Activated CD4-positive, alpha-beta T cell treated with anti-CD3 and anti-CD28 coated beads for 24 hours (primary cell): ENCODE measurements at regions not wholly inside any gene's neighbourhood (a gene's known extent, or its start where the extent isn't known, plus 50 kb on each side); places are given as distances from the start of the nearest gene placed in this dataset.

Source experiments
- DNase-seq, 2 donors: peaks; one replicate each; pipeline ENCODE4 v3.0.0-alpha.2; 2020; ENCODE audit warnings: low read depth in 2 of 2

GRCh38 chr14:85190251-85190650 lies 339.7 kb upstream of the FLRT2 start:
- DNase-seq, result no peak

GRCh38 chr14:85191986-85192385 lies 338.0 kb upstream of the FLRT2 start:
- no peak for DNase-seq

GRCh38 chr14:85195872-85196477 lies 334.0 kb upstream of the FLRT2 start:
- no peak for DNase-seq

GRCh38 chr14:85198001-85198400 lies 331.9 kb upstream of the FLRT2 start:
- no peak for DNase-seq

- no peak for DNase-seq
These were observed 324.1 kb upstream of the FLRT2 start for GRCh38 chr14:85205875-85206274.

- DNase-seq, result no peak
These were observed 315.5 kb upstream of the FLRT2 start for GRCh38 chr14:85214471-85214870.

- DNase-seq, result no peak
These were observed 312.5 kb upstream of the FLRT2 start for GRCh38 chr14:85217412-85217811.

- DNase-seq, result no peak
These were observed 311.0 kb upstream of the FLRT2 start for GRCh38 chr14:85218982-85219381.

- no peak for DNase-seq
These were observed 308.1 kb upstream of the FLRT2 start for GRCh38 chr14:85221832-85222231.

- no peak for DNase-seq
These were observed 307.6 kb upstream of the FLRT2 start for GRCh38 chr14:85222341-85222740.

GRCh38 chr14:85223667-85224066 lies 306.3 kb upstream of the FLRT2 start:
- no peak for DNase-seq

GRCh38 chr14:85224241-85224640 lies 305.7 kb upstream of the FLRT2 start:
- no peak for DNase-seq

GRCh38 chr14:85233756-85234155 lies 296.2 kb upstream of the FLRT2 start:
- no peak for DNase-seq

- no peak for DNase-seq
These were observed 295.6 kb upstream of the FLRT2 start for GRCh38 chr14:85234156-85235025.

GRCh38 chr14:85235868-85236267 lies 294.1 kb upstream of the FLRT2 start:
- DNase-seq, result no peak

GRCh38 chr14:85236296-85236695 lies 293.6 kb upstream of the FLRT2 start:
- DNase-seq, result no peak

- no peak for DNase-seq
These were observed 290.2 kb upstream of the FLRT2 start for GRCh38 chr14:85239791-85240190.

- DNase-seq, result no peak
These were observed 288.7 kb upstream of the FLRT2 start for GRCh38 chr14:85241022-85241855.

GRCh38 chr14:85242666-85243065 lies 287.3 kb upstream of the FLRT2 start:
- DNase-seq, result no peak

GRCh38 chr14:85243321-85243720 lies 286.6 kb upstream of the FLRT2 start:
- no peak for DNase-seq

GRCh38 chr14:85247071-85247470 lies 282.9 kb upstream of the FLRT2 start:
- DNase-seq, result no peak

- no peak for DNase-seq
These were observed 280.9 kb upstream of the FLRT2 start for GRCh38 chr14:85248881-85249635.
